GM20431 (cell line): ENCODE measurements at regions not wholly inside any gene's neighbourhood (a gene's known extent, or its start where the extent isn't known, plus 50 kb on each side); places are given as distances from the start of the nearest gene placed in this dataset.
"Not testable (repeated sequence)": the region's sequence is repeated elsewhere in the genome, so short reads cannot be mapped to it uniquely, and the experiment has no call there.

Experiments
- in situ Hi-C: fragments of 300-500 bp; cut with MseI, MboI; formaldehyde crosslinking; loops from one replicate; pipeline ENCODE4 v1.15.0; 2020; ENCODE audit warnings: low sequenced_read_pairs; ENCODE audit not compliant: unreplicated experiment

- in situ Hi-C loops = no loop called here
Measured at GRCh38 chr6:134686071-134686470, 263.8 kb downstream of the ALDH8A1 start.

DNA sequence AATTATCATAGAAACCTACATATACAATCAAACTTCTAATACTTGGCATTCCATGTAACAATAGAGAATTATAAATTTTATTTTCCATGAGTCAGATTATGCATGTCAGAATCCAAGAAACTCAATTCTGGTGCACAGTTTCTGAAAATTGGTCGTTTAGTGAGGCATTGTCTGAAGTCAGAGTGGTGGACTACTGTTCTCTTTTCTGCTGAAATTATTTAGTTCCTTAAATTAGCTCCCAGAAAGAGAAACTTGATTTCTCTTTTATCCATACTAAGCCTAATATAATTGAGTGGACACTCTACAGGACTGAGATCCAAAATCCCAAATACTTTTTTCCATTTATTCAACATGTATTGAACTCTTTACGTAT is 265.5 kb downstream of the ALDH8A1 start:
- in situ Hi-C loops = no loop called here

GRCh38 chr6:134683783-134684422 is 266.0 kb downstream of the ALDH8A1 start:
- in situ Hi-C loops = no loop called here

DNA sequence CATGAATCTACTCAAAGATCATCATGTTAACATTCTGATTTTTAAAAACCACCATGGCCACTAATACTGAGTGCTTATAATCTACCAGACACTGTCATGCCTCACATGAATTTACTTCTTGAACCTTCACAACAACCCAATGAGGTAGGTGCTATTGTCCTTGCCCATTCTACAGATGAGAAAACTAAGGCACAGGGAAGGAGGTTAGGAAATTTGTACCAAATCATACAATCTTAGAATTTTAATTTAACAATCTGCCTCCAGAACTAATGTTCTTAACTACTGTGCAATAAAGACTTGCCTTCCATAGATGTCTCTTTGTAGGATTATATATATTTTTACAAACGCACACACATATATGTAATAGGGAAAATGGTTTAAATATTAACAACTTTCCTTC is 269.5 kb downstream of the ALDH8A1 start:
- in situ Hi-C loops = no loop called here

GRCh38 chr6:134680021-134680420 is 269.9 kb downstream of the ALDH8A1 start:
- in situ Hi-C loops = no loop called here

DNA sequence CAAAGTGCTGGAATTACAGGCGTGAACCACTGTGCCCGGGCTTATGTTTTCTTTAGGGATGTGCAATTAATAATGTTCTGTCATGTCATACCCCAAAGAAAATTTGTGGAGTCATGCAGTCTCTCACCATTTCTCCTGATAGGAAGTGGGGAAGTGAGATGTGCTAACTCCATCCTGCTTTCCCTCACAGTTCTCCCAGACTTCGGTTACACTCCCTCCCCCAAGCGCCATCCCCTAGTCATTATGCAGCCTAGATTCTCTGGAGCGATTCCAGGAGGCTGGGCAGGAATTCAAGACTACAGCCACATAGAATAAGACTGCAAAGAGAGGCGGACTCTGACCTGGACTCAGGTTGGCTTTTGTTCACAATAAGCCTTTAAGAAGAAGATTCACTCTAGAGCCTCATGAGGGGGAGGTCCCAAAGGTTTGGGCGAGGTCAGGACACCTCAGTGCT is 271.4 kb downstream of the ALDH8A1 start:
- in situ Hi-C loops = no loop called here

DNA sequence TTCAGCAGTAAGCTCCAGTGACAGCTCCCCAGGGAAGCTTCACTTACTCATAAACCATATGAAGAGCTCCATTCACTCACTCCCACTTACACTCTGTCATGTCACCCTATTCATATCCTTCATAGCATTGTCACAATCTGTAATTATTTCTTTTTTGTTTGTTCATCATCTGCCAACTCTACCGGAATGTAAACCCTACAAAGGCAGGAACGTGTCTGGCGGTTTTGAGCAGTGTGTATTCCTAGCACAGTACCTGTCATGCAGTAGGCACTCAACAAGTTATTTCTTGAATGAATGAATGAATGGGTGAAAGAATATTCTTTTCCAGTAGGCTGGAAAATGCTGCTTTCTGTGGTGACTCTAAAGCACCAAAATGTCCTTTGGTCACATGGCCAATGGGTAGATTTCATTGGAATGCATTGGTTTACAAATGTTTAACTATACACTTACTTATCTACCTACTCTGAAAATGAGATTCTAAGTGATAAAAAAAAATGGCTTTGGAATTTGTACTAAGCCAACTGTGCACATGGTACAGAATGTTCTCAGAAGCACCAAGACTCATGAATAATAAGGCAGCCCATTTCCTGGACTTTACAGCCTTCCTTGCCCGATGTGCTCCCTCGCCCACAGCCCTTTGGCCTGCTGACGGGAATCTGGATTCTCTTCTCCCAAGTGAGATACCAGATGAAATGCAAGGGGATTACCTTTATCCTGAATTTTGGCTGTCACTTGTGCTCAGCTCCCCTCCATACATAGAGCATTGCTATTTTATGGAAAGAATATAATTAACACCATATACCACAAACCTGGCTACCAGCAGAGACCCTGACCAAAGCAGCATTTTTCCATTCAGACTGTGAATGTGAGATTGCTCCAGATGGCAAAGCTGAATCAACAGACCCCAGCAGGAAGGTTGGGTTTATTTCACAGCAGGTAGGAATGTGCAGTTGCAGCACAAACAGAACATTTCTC is 273.3 kb downstream of the ALDH8A1 start:
- in situ Hi-C loops = no loop called here

DNA sequence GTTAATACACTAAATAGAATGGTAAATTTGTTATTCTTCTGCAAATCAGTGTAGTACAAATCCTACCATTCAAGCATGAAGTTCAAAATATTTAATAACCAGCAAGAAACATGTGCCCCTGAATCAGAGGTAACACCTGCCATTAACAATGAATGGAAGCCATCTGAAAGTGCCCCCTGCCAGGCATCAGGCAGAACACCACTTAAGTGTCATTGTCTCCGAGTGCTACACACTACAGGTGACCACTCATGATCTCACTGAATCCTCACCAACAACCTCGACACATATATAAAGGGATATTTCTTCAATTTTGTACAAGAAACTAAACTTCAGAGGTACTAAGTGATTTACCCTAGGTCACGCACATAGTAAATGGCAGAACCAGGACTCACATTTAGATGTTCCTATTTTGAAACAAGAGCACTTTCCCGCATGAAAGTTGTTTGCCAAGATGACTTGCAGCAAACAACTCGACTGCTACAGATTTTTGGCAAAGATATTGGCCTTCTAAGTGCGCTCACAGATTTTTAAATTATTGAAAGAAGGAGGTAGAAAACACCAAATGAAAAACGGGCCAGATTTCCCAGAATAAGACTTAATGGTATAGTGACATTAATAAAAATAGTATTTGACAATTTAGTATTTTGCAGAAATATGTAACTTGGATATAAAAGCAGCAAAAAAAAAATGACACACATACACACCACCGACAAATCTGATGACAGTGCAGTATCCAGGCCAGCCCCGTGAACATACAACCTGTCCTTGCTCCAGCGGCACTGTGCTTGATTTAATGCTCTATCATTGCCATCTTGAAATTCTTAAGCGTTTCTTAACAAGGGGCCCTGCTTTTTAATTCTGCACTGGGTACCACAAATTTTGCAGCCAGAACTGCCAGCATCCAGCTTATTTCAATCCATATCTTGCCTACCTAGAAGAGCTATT is 274.5 kb downstream of the ALDH8A1 start:
- in situ Hi-C loops = no loop called here

- in situ Hi-C loops = no loop called here
Measured at GRCh38 chr6:134674562-134674961, 275.3 kb downstream of the ALDH8A1 start.

GRCh38 chr6:134669485-134669884 is 280.4 kb downstream of the ALDH8A1 start:
- in situ Hi-C loops = no loop called here

DNA sequence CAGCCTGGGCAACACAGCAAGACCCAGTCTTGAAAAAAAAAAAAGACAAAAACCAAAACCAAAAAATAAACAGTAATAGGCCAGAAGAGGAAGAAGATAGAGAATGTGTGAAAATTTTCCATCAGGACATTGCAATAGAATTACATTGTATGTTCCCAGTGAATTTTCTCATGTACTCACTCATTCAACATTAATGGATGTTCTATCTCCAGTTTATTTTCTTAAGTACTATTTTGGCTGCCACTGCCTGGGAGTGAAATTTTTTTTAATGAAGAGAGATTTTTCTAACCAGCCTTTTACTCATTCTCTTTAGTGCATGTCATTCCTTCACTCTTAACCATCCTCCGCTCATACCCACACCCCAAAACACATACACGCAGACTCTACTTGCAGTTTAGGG is 282.8 kb downstream of the ALDH8A1 start:
- in situ Hi-C loops = no loop called here

- in situ Hi-C loops = no loop called here
Measured at GRCh38 chr6:134666125-134666524, 283.8 kb downstream of the ALDH8A1 start.

- in situ Hi-C loops = no loop called here
Measured at GRCh38 chr6:134665029-134665723, 284.7 kb downstream of the ALDH8A1 start.

GRCh38 chr6:134663800-134664535 is 285.9 kb downstream of the ALDH8A1 start:
- in situ Hi-C loops = no loop called here

DNA sequence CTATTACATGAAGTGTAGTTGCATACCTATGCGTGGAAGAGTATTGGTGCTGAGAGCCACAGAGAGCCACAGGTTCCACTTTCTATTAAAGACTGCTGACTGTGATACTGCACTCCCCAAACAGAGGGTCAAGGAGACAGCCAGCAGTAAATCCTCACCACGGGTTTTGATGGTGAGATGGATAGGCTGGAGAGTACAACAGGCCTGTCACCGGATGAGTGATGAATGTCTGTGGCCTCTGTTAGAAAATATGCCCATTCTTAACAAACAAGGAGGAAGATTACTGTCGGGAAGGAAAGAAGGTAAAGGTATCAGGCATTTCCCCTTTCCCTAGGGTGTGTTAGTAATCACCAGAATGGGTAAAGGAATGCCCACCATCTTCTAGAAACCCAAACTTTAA is 286.5 kb downstream of the ALDH8A1 start:
- in situ Hi-C loops = no loop called here

DNA sequence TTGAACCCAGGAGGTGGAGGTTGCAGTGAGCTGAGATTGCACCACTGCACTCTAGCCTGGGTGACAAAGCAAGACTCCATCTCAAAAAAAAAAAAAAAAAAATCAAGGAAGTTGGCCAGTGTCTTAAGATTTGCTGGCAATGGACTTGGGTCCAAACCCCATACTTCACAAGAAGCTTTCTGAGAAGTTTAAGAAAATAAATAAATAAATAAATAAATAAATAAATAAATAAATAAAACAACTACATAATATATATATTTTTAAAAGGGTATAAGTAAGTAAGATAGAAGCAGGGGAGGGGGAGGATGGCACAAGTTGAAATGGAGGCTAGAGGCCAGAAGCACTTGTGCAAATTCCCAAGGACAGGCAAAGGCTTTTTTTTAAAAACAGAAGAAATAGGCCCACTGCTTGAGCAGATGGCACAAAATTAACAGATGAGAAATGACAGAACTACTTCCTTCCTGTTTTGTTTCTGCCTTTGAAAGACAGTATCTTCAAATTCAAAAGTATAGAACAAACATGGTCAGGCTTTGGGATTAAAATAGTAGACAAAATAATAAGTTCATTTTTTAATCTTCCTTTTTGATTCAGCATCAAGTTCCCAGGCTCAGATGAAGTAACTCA is 287.7 kb downstream of the ALDH8A1 start:
- in situ Hi-C loops = no loop called here

GRCh38 chr6:134659885-134660284 is 290.0 kb downstream of the ALDH8A1 start:
- in situ Hi-C loops = not testable (repeated sequence)

DNA sequence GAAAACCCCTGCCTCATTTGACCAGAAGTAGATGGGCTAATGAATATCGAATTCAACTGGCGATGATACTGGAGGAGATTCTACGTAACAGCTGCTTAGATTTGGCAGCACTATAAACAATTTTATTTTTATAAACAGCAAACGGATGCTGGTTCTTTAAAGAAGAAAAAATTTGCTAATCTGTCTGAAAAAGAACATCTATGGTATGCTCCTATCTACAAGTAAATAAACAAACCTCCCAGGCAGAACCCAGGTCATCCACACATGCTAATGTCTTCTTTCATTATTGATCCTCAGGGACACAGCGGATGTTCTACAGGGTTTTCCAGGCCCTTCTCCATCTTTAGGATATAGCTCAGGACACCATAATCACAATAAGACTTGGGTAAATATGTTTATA is 291.3 kb downstream of the ALDH8A1 start:
- in situ Hi-C loops = no loop called here
